Caki2 (cell line): ENCODE measurements at regions not wholly inside any gene's neighbourhood (a gene's known extent, or its start where the extent isn't known, plus 50 kb on each side); places are given as distances from the start of the nearest gene placed in this dataset.
"Not testable (repeated sequence)": the region's sequence is repeated elsewhere in the genome, so short reads cannot be mapped to it uniquely, and the experiment has no call there.

Source experiments
- DNase-seq: peaks from one replicate; pipeline ENCODE4 v3.0.0-alpha.2; 2015; ENCODE audit warnings: low read depth
- in situ Hi-C: cut with HindIII; loops from 2 replicates; pipeline ENCODE4 v1.10.0; 2016; ENCODE audit warnings: low sequenced_read_pairs, low pct_unique_long_range_greater_than_20kb, mixed read lengths

DNA sequence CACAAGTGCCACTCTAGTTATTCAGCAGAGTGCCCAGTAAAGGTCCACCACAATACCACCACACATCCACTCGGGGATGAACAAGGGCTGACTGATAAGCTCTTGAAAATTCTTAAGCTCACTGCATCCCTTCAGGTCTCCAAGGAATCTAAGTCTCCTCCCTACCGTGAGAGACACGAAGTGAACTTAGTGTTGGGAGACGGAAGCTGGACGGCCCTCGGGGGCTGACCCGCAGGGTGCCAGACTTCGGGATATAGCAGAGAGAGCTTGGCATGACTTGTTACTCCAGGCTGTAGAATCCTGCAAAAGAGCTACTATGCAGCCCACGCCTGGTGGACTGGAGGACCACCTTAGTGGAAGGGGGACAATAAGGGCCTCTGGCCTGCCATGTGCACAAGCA lies 75.1 kb downstream of the LYZL1 start:
- in situ Hi-C loops, DNase-seq: not testable (repeated sequence)

DNA sequence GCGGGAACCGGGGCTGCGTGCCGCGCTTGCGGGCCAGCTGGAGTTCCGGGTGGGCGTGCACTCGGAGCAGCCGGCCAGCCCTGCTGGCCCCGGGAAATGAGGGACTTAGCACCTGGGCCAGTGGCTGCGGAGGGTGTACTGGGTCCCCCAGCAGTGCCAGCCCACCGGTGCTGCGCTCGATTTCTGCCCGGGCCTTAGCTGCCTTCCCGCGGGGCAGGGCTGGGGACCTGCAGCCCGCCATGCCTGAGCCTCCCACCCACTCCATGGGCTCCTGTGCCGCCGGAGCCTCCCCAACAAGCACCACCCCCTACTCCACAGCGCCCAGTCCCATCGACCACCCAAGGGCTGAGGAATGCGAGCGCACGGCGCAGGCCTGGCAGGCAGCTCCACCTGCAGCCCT lies 77.3 kb downstream of the LYZL1 start:
- in situ Hi-C loops, DNase-seq: not testable (repeated sequence)

DNA sequence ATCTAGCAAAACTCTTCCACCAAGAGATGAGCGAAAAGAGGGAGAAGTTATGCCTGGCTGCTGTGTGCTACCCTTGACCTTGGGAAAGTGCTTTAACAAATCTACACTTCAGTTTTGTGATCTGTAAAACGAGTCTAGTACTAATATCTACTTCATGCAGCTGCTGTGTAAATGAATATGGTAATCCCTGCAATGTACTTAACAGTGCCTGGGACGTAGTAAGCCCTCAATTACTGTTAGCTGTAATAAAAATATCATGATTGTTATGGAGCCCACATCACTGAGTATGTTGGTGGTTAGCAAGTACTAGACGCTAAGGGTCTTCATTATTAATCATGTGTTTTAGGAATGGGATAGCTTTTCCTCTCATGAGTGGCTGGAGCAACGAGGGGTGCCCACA lies 80.5 kb downstream of the LYZL1 start:
- DNase-seq = no peak
- in situ Hi-C loops = no loop called here

DNA sequence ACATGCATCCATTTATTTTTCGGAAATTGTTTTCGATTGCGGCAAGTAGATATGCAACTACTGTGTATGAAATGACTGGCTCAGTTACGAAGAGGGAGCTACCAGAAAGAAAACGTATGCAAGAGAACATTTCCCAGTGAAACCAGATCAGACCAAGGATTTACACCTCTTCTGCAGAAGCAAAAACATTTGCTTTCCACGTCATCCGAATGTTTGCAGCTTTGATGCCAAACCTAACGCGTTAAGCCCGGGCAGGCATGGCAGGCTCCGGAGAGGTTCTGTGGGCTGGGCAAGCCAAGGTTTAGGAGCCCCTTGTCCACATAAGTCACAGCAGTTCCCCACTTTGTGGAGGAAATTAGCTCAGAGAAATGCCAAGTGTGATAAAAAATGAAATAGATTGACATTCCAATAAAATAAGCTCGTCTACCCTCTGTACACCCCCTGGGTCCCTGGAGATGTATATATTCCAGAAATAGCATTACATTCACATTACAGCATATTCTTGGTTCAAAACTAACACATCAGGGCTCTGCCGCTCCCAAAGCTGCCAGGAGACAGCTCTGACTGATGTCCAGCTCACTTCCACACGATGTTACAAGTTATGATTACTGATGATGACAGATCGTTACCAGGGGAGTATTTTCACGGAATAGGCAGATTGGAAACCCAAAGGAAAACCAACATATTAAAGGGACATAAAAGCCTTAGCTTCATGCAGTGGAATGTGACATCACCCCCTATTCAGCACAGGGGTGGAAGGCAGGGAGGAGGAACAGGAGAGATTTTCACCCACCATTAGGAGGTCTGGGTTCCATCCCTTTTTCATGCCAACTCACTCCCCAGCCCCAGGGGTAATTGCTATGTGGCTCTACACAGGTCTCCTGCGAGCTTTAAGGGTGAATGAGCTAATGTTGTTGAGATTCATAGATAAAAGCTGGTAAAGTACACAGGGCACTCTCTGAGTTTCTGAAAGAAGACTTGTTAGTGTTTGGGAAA lies 81.5 kb downstream of the LYZL1 start:
- DNase-seq = no peak

DNA sequence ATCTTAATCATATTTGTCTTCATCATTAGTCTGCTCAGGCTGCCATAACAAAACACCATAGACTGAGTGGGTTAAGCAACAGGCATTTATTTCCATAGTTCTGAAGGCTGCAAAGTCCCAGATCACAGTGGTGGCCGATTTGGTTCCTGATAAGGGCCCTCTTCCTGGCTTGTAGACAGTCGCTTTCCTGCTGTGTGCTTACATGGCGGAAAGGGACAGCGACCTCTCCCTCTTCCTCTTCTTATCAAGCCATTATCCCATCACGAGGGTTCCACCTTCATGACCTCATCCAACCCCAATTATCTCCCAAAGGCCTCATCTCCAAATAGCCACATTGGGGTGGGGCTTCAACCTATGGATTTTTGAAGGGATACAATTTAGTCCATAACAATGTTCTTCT lies 84.0 kb downstream of the LYZL1 start:
- no peak for DNase-seq
- in situ Hi-C loops = no loop called here

More for the DNA sequence above, 81.5 kb downstream of the LYZL1 start:
- in situ Hi-C loops = no loop called here

DNA sequence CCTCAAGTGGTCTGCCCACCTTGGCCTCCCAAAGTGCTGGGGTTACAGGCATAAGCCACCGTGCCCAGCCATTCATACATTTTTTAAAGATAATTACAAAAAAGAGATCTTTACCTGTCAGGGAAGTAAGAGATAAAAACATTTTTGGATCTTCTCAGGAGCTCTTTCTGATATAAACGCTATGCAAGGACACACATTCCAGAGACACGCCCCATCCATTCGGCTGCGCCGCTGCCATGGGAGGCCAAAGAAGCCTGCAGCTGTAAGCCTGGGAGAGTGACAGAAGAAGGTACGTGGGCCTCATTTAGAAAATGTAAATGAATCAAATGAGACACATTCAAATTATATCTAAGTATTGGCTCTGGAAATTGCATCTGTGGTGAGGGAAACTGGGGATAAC lies 85.3 kb downstream of the LYZL1 start:
- in situ Hi-C loops = no loop called here
- DNase-seq = no peak

DNA sequence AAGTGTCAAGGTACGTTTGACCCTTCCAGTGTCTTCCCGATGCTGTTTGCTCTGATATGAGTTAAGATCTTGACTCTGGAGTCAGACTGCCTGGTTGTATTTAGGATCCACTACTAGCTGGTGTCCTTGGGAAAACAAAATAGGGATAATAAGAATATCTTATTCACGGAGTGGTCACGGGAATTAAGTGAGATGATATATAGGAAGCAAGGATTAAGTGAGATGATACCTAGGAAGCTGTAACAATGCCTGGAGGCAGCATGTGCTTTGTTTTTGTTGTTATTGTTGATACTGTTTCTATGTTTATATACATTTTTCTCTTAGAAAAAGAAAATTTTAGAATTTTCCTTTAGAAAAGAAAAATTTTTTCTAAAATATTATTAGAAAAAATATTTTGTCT lies 87.0 kb downstream of the LYZL1 start:
- in situ Hi-C loops = no loop called here

DNA sequence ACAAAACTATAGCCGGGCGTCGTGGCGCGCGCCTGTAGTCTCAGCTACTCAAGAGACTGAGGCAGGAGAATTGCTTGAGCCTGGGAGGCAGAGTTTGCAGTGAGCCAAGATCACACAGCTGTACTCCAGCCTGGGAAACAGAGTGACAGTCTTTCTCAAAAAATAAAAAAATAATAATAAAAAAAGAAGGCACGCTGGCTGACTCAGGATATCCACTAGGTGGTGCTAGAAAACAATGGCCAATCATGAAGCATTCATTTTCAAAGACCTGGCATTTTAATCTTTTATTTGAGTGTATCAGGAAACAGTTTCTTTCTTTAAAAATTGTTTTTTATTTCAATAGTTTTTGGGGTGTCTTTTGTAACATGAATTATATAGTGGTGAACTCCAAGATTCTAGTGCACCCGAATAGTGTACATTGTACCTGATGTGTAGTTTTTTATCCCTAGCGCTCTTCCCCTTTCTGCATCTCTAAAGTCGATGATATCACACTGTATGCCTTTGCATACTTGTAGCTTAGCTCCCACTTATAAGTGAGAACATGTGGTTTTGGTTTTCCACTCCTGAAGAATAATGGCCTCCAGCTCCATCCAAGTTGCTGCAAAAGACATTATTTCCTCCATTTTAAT lies 88.6 kb downstream of the LYZL1 start:
- peak; percentile 23 for DNase-seq
- in situ Hi-C loops = no loop called here

More for the DNA sequence above, 87.0 kb downstream of the LYZL1 start:
- DNase-seq = no peak

DNA sequence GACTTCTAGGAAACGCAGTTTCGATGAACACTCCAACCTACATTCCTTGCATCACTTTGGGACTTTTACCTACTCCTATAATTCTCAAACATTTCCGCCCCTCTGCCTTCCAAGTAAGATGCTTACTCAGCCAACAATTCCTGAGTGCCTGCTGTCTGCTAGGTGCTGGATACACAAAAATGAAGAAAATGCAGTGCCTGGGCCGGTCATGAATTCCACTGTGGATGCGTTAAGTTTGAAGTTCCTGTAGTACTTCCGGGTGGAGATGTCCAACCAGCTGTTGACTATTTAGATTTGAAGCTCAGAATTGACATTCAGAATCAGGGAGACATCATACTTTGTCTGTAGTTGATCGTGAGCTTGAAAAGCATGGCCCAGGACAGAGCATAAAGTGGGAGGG lies 89.2 kb downstream of the LYZL1 start:
- DNase-seq = no peak
- in situ Hi-C loops = no loop called here

DNA sequence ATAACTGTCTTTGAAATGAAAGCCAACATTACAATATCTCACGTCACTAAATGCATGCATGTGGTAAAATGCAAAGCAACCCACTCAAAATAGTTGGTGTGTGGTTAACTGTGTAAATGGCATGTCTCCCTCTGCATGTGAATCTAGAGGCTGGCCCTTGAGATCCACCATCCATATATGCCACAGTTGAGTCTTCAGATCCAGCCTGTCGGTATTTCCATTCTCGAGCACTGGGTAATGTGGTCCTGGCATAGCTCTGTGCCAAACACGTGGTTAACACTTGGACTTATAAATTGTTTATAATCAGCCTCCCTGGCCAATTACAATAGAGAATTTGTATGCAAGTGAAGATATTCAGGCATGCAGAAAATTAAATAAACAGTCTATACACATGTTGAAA lies 90.3 kb downstream of the LYZL1 start:
- in situ Hi-C loops = no loop called here
- DNase-seq = no peak

DNA sequence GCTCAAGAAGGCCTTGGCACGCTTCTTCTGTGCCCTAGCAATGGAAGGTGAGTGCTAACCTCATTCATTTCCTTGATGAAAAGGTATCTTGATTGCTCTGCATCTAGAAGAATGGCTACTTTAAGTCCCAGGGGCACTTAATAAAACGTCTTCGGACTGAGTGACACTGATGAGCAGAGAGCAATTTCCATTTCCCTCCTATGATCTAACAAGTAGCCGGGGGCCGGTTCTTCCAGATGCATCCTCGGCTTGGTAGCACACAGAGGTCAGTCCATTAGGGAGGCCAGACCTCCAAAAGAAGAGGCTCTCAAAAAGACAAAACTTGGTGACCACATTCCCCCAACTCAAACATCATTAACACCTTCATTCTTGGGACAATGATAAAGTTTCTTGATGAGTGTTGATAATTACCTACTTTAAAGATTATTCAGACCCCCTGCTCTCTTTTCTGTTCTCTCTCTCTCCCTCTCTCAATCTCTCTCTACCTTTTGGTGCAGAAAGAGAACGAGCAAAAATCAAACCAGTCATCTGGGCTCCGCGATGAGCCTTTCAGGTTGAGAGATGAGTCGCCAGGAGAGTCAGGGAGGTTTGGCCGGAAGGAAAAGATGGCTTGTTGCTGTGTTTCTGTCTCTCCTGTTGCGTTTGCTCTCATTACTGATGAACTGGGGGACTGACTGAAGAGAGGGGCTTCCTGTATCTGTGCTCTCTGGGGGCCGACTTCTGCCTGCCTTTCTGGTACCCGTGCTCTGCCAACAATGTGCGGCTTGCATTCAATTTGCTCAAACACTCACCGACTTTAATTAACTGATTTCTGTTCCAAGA lies 91.1 kb downstream of the LYZL1 start:
- DNase-seq, in situ Hi-C loops: not testable (repeated sequence)

DNA sequence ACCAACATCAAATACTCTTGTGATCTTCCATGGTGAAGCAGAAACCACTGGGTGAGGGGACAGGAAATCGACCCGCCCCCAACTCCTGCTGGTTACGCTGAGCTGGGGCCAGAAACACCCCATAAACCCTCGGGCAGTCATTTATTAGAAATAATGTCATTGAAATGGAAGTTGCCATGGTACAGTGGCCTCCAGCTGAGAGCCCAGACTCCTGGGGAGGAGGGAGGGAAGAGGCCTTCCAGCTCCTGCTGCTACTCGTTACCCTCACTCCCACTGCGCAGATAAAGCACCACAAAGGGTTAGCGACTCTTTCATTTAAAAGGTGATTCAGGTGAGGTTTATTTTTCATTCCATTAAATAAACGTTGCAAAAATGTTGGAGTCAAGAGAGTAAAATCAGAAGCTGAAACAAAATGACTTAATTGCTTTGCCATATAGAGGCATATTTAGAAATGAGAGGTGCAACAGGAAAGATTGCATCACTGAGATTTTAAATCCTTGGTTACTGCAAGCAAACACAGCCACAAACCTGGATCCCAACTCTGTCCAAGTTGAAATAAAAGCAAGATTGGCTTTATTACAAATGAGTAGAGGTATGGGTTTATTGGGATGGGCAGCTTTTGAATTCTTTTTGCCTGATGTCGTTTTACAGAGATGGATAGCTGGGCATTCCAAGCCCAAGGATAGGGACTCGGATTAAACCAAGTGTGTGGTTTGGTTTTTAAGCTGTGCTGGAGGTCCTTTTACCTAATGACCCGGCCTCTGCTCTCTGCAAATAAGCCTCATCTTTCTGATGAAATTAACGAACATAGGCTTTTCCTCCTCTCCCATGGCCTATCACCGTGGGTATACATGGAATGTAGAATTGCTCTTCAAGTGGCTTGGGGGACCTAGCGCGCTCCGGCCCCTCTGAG lies 92.0 kb downstream of the LYZL1 start:
- in situ Hi-C loops = not testable (repeated sequence)
- peak; percentile 21 for DNase-seq

DNA sequence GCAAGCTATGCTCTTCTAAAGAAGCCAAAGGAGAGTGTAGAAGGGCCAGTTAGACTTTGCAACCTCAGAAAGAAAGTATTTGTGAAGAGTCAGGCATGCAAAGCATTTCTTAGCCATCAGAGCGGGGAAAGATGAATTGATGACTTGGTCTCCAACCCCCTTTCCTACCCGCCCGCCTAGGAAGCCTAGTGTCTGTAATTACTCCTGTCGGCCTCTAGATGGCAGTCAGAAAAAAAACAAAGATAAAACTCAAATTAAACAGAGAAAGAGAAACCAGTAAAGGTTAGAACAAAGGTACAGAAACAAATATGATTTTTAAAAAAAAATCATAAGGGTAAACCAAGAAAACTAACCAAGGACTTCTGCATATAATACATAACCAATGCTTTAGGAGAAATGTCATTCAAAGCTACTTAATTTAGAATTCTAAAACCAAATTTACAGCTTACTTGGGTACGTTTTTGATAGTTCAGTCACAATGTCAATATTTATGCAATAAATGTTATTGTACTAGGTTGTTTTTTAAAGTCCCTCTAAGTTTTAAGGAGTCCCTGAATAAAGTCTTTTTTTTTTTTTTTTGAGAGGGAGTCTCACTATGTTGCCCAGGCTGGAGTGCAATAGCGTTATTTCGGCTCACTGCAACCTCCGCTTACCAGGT lies 97.6 kb downstream of the LYZL1 start:
- peak; percentile 62 for DNase-seq
- in situ Hi-C loops = no loop called here

DNA sequence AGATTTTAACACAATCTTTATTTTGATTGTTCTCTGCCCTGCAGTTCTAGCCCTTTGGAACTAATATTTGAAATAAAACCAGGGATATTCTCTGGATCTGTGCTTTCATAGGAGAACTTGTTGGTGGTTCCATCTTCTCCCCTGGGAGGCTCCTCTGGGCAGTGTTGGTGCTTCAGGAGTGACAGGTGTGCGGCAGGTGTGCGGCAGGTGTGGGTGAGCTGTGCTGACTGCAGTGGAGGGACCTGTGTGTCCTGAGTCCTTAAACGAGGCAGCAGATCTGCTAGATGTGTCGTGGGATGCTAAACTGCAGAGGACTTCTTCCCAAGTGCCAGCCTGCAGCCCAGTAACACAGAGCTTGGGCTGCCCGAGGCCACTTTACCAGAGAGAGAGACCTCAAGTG lies 98.4 kb downstream of the LYZL1 start:
- in situ Hi-C loops = no loop called here
- DNase-seq = no peak

DNA sequence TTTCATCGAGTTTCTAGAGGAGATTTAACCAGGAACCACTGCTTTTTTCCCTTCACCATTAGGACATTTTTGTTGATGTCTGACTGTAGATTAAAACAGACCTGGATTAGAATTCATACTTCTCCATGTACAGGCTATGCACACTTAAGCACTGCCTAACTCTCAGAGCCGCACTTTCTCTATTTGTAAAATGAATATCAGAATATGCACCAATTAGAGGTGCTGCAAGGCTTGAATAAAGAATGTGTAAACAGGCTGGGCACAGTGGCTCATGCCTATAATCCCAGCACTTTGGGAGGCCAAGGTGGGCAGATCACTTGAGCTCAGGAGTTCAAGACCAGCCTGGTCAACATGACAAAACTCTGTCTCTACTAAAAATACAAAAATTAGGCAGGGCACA lies 99.2 kb downstream of the LYZL1 start:
- in situ Hi-C loops, DNase-seq: not testable (repeated sequence)

DNA sequence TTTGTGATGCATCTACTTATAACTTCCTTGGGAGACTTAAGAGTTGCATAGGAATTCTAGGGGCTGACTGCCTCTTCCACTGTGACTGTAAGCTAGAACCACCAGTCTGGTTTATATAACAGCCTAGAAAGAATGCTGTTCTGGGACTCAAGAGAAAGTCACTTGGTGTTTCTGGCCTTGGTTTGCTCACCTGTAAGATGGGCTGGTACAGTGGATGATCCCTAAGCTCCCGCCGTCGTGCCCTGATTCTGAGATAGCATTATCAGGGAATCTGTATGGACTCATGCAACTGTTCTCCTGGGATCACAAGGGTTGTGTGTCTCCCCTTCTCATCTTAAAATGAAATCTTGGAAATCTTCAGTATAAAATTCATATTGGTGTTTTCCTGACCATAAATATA lies 100.6 kb downstream of the LYZL1 start:
- no peak for DNase-seq
- in situ Hi-C loops = no loop called here

DNA sequence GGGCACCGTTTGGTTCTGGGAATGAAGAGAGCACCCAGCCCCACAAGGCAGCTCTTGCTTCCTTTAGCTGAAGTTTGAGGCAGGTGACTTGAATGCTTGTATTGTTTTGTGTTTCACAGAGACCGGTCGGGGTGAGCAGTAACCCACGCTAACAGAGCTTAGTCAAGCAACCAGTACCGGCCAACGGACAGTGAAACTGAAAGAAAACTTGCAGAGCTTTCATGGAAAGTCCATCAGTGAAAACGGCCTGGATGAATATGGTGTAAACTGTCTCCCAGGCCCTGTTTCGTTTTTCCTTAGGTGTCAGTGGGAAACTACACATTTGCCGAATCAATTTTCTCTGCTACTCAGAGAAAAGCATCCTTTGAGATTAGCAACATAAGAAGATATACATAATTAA lies 101.1 kb downstream of the LYZL1 start:
- no peak for DNase-seq
- in situ Hi-C loops = no loop called here
